Sigmoid colon (tissue), 6 donors: ENCODE measurements at regions not wholly inside any gene's neighbourhood (a gene's known extent, or its start where the extent isn't known, plus 50 kb on each side); places are given as distances from the start of the nearest gene placed in this dataset.

Experiments used
- DNase-seq: peaks from one replicate; pipeline ENCODE4 v3.0.0-alpha.2; 2019
- H3K27ac ChIP-seq, 4 donors: fragments of 200-600 bp; sonication (generic); one replicate each; pipeline ENCODE4 v1.5.1; 2016 to 2019; ENCODE audit warnings: mild to moderate bottlenecking in 1 of 4
- H3K27me3 ChIP-seq, 3 donors: fragments of 200-600 bp; sonication (generic); one replicate each; pipeline ENCODE4 v1.5.1; 2019; ENCODE audit warnings: mild to moderate bottlenecking in 1 of 3
- H3K36me3 ChIP-seq, 4 donors: fragments of 200-600 bp; sonication (generic); one replicate each; pipeline ENCODE4 v1.5.1; 2016 to 2019
- H3K4me1 ChIP-seq, 4 donors: fragments of 200-600 bp; sonication (generic); one replicate each; pipeline ENCODE4 v1.5.1; 2017 to 2019
- H3K4me3 ChIP-seq, 4 donors: fragments of 200-600 bp; sonication (generic); one replicate each; pipeline ENCODE4 v1.5.1; 2017 to 2019; ENCODE audit warnings: mild to moderate bottlenecking in 2 of 4, moderate library complexity in 1 of 4
- H3K9me3 ChIP-seq, 4 donors: fragments of 200-600 bp in 3 of 4; sonication (generic) in 3 of 4; one replicate each; pipeline versions ENCODE4 v1.5.1 to v1.6.1; 2013 to 2019
- EP300 ChIP-seq, 4 donors: sonication (generic); formaldehyde crosslinking; IDR thresholded peaks; one replicate each; pipeline ENCODE4 v1.6.1; 2017; ENCODE audit warnings: antibody characterized with exemption in 4 of 4
- POLR2A ChIP-seq, 2 donors: fragments of 450-650 bp; IDR thresholded peaks; one replicate each; pipeline ENCODE4 v1.6.1; 2016; ENCODE audit warnings: antibody characterized with exemption in 2 of 2, mild to moderate bottlenecking in 2 of 2, moderate library complexity in 2 of 2
- POLR2AphosphoS5 ChIP-seq, 4 donors: sonication (generic); formaldehyde crosslinking; IDR thresholded peaks; one replicate each; pipeline ENCODE4 v1.6.1; 2017; ENCODE audit warnings: antibody characterized with exemption in 4 of 4
- WGBS, 2 donors: extraction: QIAGEN DNeasy Blood & Tissue Kit; methylation state at CpG; one replicate each; pipeline ENCODE4 v1.1.7; 2013; 5-methylcytosine and 5-hydroxymethylcytosine counted together
- intact Hi-C: fragments of 100-400 bp; cut with DNase I; formaldehyde crosslinking; loops from one replicate; pipeline ENCODE4 v1.15.1; 2023
- TF ChIP-seq, protein P1 (sequence below), 4 experiments: fragments of 450-650 bp in 3 of 4; fragments of 200-600 bp in 1 of 4; IDR thresholded peaks; one replicate each; pipeline ENCODE4 v1.5.1; 2016 to 2019; ENCODE audit warnings: antibody characterized with exemption in 4 of 4, mild to moderate bottlenecking in 3 of 4, moderate library complexity in 2 of 4
- donor health status: healthy with polysubstance abuse.
- donor health status: healthy.

DNA sequence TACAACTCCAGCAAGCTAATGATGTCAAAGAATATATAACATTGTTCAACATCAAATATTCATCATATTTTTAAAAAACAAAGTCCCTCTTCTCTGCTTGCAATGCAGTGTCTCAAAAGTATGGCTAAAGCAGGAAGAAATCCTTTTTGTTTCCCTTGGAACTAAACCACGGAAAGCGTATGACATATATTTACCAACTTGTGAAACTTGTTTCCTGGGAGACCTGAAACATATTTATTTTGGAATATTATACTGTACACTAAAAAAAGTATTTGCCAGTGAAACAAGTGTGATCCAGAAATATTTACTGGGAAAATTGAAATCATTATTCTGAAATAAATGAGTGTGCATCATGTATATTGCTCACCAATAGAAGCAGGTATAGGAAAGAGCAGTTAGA is 156.0 kb upstream of the ANKRD50 start:
- H3K4me1 ChIP-seq, result no peaks in the 10 kb centered on the region
- no peaks in the 10 kb centered on the region for H3K27me3 ChIP-seq
- no peaks in the 10 kb centered on the region for H3K36me3 ChIP-seq
- no peak for TF ChIP-seq POLR2AphosphoS5 (IDR thresholded peaks at IDR 0.05)
- TF ChIP-seq POLR2A (IDR thresholded peaks at IDR 0.05), result no peak
- no peak for TF ChIP-seq EP300 (IDR thresholded peaks at IDR 0.05)
- TF ChIP-seq, protein P1, sequence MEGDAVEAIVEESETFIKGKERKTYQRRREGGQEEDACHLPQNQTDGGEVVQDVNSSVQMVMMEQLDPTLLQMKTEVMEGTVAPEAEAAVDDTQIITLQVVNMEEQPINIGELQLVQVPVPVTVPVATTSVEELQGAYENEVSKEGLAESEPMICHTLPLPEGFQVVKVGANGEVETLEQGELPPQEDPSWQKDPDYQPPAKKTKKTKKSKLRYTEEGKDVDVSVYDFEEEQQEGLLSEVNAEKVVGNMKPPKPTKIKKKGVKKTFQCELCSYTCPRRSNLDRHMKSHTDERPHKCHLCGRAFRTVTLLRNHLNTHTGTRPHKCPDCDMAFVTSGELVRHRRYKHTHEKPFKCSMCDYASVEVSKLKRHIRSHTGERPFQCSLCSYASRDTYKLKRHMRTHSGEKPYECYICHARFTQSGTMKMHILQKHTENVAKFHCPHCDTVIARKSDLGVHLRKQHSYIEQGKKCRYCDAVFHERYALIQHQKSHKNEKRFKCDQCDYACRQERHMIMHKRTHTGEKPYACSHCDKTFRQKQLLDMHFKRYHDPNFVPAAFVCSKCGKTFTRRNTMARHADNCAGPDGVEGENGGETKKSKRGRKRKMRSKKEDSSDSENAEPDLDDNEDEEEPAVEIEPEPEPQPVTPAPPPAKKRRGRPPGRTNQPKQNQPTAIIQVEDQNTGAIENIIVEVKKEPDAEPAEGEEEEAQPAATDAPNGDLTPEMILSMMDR (IDR thresholded peaks at IDR 0.05), result no peak
- no peak for DNase-seq
- H3K4me3 ChIP-seq, result no peak overlapping the region
- 38 to 69% methylated on average over 2 of the region's 2 CpGs for WGBS, 2 donors
- no peaks in the 10 kb centered on the region for H3K9me3 ChIP-seq
- no peak overlapping the region for H3K27ac ChIP-seq
- intact Hi-C loops, result no loop called here

DNA sequence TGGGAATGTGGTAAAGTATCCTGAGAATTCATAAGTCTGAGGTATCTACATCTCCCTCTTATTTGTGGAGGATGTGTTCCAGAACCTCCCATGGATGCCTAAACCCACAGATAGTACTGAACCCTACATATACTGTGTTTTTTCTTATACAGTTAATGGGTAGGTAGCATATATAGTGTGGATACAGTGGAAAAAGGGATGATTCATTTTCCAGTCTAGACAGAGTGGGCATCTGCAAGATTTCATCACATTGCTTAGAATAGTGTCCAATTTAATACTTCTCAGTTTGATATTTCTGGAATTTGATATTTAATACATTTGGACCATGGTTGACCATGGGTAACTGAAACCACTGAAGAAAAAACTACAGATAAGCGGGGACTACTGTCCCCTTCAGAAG is 155.0 kb upstream of the ANKRD50 start:
- Histone ChIP-seq H3K4me3 (no peak overlapping the region), H3K27ac (no peak overlapping the region), H3K27me3 (no peaks in the 10 kb centered on the region), H3K36me3 (no peaks in the 10 kb centered on the region), H3K4me1 (no peaks in the 10 kb centered on the region), H3K9me3 (no peaks in the 10 kb centered on the region)
- WGBS, 2 donors, result 93 to 97% methylated on average over 1 of the region's 1 CpG
- no peak for TF ChIP-seq EP300 (IDR thresholded peaks at IDR 0.05)
- TF ChIP-seq, protein P1 (IDR thresholded peaks at IDR 0.05), result no peak
- no peak for TF ChIP-seq POLR2A (IDR thresholded peaks at IDR 0.05)
- DNase-seq, result no peak
- intact Hi-C loops, result no loop called here

DNA sequence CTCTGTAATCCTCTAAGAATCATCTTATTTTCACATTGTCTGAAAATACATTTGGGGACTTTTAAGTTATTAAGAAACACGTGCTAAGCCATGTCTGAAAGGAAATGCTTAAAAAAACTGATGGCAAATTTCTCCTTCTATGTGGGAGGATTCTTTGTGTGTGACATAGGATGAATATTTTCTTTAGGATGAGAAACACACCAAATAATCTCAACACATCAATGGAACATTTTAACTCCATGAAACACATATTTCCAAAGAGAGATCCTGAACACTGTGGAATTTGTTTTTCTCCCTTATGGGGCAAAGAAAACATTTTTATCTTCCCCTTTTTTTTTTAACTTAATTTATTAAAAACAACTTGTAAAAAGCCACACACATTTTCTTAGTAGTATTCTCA is 153.8 kb upstream of the ANKRD50 start:
- intact Hi-C loops, result no loop called here
- TF ChIP-seq POLR2AphosphoS5 (IDR thresholded peaks at IDR 0.05), result no peak
- TF ChIP-seq, protein P1 (IDR thresholded peaks at IDR 0.05), result no peak
- no peak for TF ChIP-seq POLR2A (IDR thresholded peaks at IDR 0.05)
- no peak for TF ChIP-seq EP300 (IDR thresholded peaks at IDR 0.05)
- Histone ChIP-seq H3K27ac (no peak overlapping the region), H3K27me3 (no peaks in the 10 kb centered on the region), H3K4me3 (no peak overlapping the region), H3K36me3 (no peaks in the 10 kb centered on the region), H3K9me3 (no peaks in the 10 kb centered on the region), H3K4me1 (no peaks in the 10 kb centered on the region)
- no peak for DNase-seq
- WGBS, 2 donors, result 48 to 59% methylated on average over 1 of the region's 1 CpG

DNA sequence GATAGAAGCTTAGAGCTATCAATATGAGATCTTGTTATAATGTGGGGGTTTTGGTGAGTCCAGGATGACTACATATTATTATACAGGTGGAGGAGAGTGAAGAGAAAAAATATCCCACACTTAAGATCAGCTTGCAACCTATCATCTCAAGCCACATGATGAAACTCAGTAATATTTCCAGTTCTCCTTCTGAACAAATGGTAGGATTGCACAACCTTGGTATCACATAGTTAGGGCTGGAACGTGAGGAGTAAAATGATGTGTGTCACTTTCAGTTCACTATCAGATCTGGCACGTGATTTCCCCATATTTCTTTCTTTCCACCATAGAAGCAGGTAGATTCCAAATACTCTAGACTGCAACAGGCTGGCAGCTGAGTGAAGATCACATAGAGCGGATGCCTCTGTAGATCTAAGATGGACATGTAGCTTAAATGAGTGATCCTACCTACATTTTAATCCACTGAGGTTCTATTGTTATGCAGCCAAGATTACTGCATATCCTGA is 150.6 kb upstream of the ANKRD50 start:
- Histone ChIP-seq H3K36me3 (no peaks in the 10 kb centered on the region), H3K9me3 (no peaks in the 10 kb centered on the region), H3K4me3 (no peak overlapping the region), H3K4me1 (no peaks in the 10 kb centered on the region), H3K27me3 (no peaks in the 10 kb centered on the region), H3K27ac (no peak overlapping the region)
- intact Hi-C loops, result no loop called here
- TF ChIP-seq POLR2A (IDR thresholded peaks at IDR 0.05) (no peak), EP300 (IDR thresholded peaks at IDR 0.05) (no peak), POLR2AphosphoS5 (IDR thresholded peaks at IDR 0.05) (no peak)
- TF ChIP-seq, protein P1 (IDR thresholded peaks at IDR 0.05), result no peak
- WGBS, 2 donors, result 62 to 81% methylated on average over 3 of the region's 3 CpGs
- DNase-seq, result no peak

DNA sequence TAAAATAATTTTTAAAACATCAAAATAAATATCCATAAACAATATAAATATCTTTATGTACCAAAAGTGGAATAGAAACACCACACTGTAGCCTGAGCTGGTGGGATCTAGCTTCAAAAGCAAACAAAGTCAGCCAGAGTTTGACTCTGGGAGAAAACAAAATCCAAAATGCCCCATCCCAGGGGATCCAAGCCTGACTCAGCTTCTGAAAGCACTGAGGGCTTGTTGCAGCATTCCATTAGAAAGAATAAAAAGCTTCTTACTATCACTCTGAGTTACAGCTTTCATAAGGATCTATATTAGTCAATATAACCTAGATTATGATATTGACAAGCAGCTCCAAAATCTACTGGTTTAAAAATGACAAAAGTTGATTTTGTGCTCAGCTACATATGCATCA is 149.7 kb upstream of the ANKRD50 start:
- Histone ChIP-seq H3K27ac (no peak overlapping the region), H3K36me3 (no peaks in the 10 kb centered on the region), H3K4me3 (no peak overlapping the region), H3K27me3 (no peaks in the 10 kb centered on the region), H3K4me1 (no peaks in the 10 kb centered on the region), H3K9me3 (no peaks in the 10 kb centered on the region)
- no peak for DNase-seq
- TF ChIP-seq POLR2AphosphoS5 (IDR thresholded peaks at IDR 0.05), result no peak
- no peak for TF ChIP-seq EP300 (IDR thresholded peaks at IDR 0.05)
- TF ChIP-seq, protein P1 (IDR thresholded peaks at IDR 0.05), result no peak
- no peak for TF ChIP-seq POLR2A (IDR thresholded peaks at IDR 0.05)
- intact Hi-C loops, result no loop called here
